ENCODE measurements at regions not wholly inside any gene's neighbourhood (a gene's known extent, or its start where the extent isn't known, plus 50 kb on each side); places are given as distances from the start of the nearest gene placed in this dataset.

DNA sequence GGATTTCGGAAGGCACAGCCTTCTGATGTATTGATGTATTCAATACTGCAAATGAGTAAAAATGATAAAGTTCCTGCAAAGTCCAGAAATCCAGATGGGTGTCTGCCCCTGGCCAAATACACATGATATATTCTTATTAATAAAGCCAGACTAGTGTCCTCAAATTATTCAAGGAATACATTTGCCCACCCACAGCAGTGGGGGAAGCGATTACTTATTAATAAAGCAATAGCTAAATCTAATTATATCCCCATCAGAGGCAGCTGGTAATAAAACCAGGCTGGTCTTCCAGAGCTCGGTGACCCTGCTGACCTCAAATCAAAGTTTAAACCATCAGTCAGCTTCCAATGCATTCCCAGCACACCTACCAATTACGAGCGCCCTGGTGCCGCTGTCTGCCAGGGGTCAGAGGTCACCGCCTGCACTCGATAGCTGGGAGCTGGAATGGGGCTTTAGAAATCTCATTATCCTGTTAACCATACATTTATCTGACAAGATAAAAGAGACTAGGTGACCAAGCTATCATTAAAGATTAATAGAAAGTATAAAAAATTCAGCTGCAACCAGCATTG lies 330.3 kb downstream of the UACA start:
- TF ChIP-seq, protein P1, sequence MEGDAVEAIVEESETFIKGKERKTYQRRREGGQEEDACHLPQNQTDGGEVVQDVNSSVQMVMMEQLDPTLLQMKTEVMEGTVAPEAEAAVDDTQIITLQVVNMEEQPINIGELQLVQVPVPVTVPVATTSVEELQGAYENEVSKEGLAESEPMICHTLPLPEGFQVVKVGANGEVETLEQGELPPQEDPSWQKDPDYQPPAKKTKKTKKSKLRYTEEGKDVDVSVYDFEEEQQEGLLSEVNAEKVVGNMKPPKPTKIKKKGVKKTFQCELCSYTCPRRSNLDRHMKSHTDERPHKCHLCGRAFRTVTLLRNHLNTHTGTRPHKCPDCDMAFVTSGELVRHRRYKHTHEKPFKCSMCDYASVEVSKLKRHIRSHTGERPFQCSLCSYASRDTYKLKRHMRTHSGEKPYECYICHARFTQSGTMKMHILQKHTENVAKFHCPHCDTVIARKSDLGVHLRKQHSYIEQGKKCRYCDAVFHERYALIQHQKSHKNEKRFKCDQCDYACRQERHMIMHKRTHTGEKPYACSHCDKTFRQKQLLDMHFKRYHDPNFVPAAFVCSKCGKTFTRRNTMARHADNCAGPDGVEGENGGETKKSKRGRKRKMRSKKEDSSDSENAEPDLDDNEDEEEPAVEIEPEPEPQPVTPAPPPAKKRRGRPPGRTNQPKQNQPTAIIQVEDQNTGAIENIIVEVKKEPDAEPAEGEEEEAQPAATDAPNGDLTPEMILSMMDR (IDR thresholded peaks at IDR 0.05) = no peak
- TF ChIP-seq POLR2A (IDR thresholded peaks at IDR 0.05) = no peak
